ENCODE measurements at regions not wholly inside any gene's neighbourhood (a gene's known extent, or its start where the extent isn't known, plus 50 kb on each side); places are given as distances from the start of the nearest gene placed in this dataset.
A peak's percentile ranks its signal among the peaks of the same experiment; 100 is the strongest.

GRCh38 chr15:47437491-47437890 lies 279.8 kb upstream of the SEMA6D start:
- DNase-seq = no peak

- no peak for DNase-seq
These were observed 277.9 kb upstream of the SEMA6D start for GRCh38 chr15:47439146-47440111.

GRCh38 chr15:47442371-47442770 lies 274.9 kb upstream of the SEMA6D start:
- no peak for DNase-seq

GRCh38 chr15:47443839-47444238 lies 273.5 kb upstream of the SEMA6D start:
- no peak for DNase-seq

- DNase-seq = no peak
These were observed 271.4 kb upstream of the SEMA6D start for GRCh38 chr15:47445723-47446392.

- no peak for DNase-seq
These were observed 256.3 kb upstream of the SEMA6D start for GRCh38 chr15:47460795-47461573.

- DNase-seq = no peak
These were observed 255.6 kb upstream of the SEMA6D start for GRCh38 chr15:47461652-47462141.

GRCh38 chr15:47466357-47466756 lies 250.9 kb upstream of the SEMA6D start:
- DNase-seq = peak in 1 of 2 experiments; percentile 61

- DNase-seq = no peak
These were observed 246.3 kb upstream of the SEMA6D start for GRCh38 chr15:47470983-47471382.

- DNase-seq = no peak
These were observed 244.1 kb upstream of the SEMA6D start for GRCh38 chr15:47473106-47473725.

- no peak for DNase-seq
These were observed 243.5 kb upstream of the SEMA6D start for GRCh38 chr15:47473832-47474231.

- DNase-seq = no peak
These were observed 242.0 kb upstream of the SEMA6D start for GRCh38 chr15:47475336-47475735.

GRCh38 chr15:47477341-47477740 lies 240.0 kb upstream of the SEMA6D start:
- peak in 1 of 2 experiments; percentile 33 for DNase-seq

GRCh38 chr15:47484059-47484458 lies 233.2 kb upstream of the SEMA6D start:
- peak; percentile 46 to 73 for DNase-seq

GRCh38 chr15:47484997-47485396 lies 232.3 kb upstream of the SEMA6D start:
- no peak for DNase-seq

- no peak for DNase-seq
These were observed 231.9 kb upstream of the SEMA6D start for GRCh38 chr15:47485419-47485818.

GRCh38 chr15:47486040-47486439 lies 231.3 kb upstream of the SEMA6D start:
- DNase-seq = no peak

GRCh38 chr15:47492195-47492594 lies 225.1 kb upstream of the SEMA6D start:
- DNase-seq = no peak

- DNase-seq = no peak
These were observed 223.7 kb upstream of the SEMA6D start for GRCh38 chr15:47493357-47494247.

- no peak for DNase-seq
These were observed 220.7 kb upstream of the SEMA6D start for GRCh38 chr15:47496343-47497185.

GRCh38 chr15:47500842-47501241 lies 216.5 kb upstream of the SEMA6D start:
- DNase-seq = no peak
